ENCODE measurements at regions not wholly inside any gene's neighbourhood (a gene's known extent, or its start where the extent isn't known, plus 50 kb on each side); places are given as distances from the start of the nearest gene placed in this dataset.

- H4K8ac ChIP-seq (replicated peaks; ENCODE audit: insufficient read length, low read depth, low read length) = no peak overlapping the region
- H3K23ac ChIP-seq (ENCODE audit: insufficient read length, low read depth, low read length) = no peak overlapping the region
- no peak overlapping the region for H3K4me3 Mint-ChIP-seq
- H2BK20ac ChIP-seq (ENCODE audit: low read depth, low read length, poor library complexity, severe bottlenecking) = no peak overlapping the region
- no peak overlapping the region for H3K56ac ChIP-seq (ENCODE audit: insufficient read length, low read depth, low read length)
- no peak overlapping the region for H3K18ac ChIP-seq (ENCODE audit: insufficient read length, low read depth, low read length)
- H3K14ac ChIP-seq (ENCODE audit: insufficient read depth, low read length) = no peak overlapping the region
- no peak overlapping the region for H3K27ac Mint-ChIP-seq
- H4K5ac ChIP-seq (ENCODE audit: insufficient read length, low read depth, low read length) = no peak overlapping the region
- H3K9ac ChIP-seq (ENCODE audit: extremely low read depth, insufficient read length, low read length) = no peak overlapping the region
- peaks cover 0 to 4% (median 2%) of the 10 kb centered on the region in 3 experiments; a peak in 2 of 7 replicates for H3K36me3 Mint-ChIP-seq (ENCODE audit: insufficient read depth in 1 of 3, low read depth in 3 of 3)
- no peak overlapping the region for H2BK15ac ChIP-seq (ENCODE audit: low read depth, low read length)
- H3K27me3 ChIP-seq (ENCODE audit: insufficient read depth, low read length) = no peaks in the 10 kb centered on the region
- no peak overlapping the region for H2BK120ac ChIP-seq (ENCODE audit: low read depth, low read length, poor library complexity, severe bottlenecking)
- H3K27me3 Mint-ChIP-seq (ENCODE audit: low read depth) = peaks cover 9% of the 10 kb centered on the region
- H3K4me1 ChIP-seq (ENCODE audit: insufficient read depth, low read length) = peaks cover 18% of the 10 kb centered on the region; the same call in 1 of the 2 replicates
- no peak overlapping the region for H2BK5ac ChIP-seq (ENCODE audit: insufficient read length, low read length)
- H4K91ac ChIP-seq (ENCODE audit: insufficient read length, low read depth, low read length) = no peak overlapping the region
- H3K9me3 ChIP-seq (ENCODE audit: control insufficient read depth, low read depth, low read length) = no peaks in the 10 kb centered on the region
- no peak for DNase-seq
- no peak overlapping the region for H3K27ac ChIP-seq (ENCODE audit: insufficient read length, low read depth, low read length)
- no peak overlapping the region for H2BK12ac ChIP-seq (ENCODE audit: insufficient read length, low read depth, low read length)
- no peak overlapping the region for H3K4me2 ChIP-seq (ENCODE audit: insufficient read depth, insufficient read length, low read length)
- no peaks in the 10 kb centered on the region for H3K9me3 Mint-ChIP-seq
- no peaks in the 10 kb centered on the region for H4K20me1 ChIP-seq (ENCODE audit: control insufficient read depth, insufficient read depth, insufficient read length)
- no peak for TF ChIP-seq CTCF (conservative IDR thresholded peaks at IDR 0.05)
- H3K79me2 ChIP-seq (ENCODE audit: insufficient read depth, low read length) = peaks cover 3% of the 10 kb centered on the region; the same call in 1 of the 2 replicates
- H3K4me1 Mint-ChIP-seq = peaks cover 32 to 47% of the 10 kb centered on the region in 2 experiments
- H2AFZ ChIP-seq (ENCODE audit: low read length) = no peak overlapping the region
- no CpG with 5 or more reads among the region's 2 CpGs for WGBS (ENCODE audit: extremely low coverage, insufficient read length, low lambda C conversion rate)
- H3K4ac ChIP-seq (ENCODE audit: low read depth, low read length) = no peak overlapping the region
- peaks cover 3% of the 10 kb centered on the region for H3K23me2 ChIP-seq (ENCODE audit: insufficient read length, low read depth, low read length, poor library complexity, severe bottlenecking)
- no peak overlapping the region for H2AK5ac ChIP-seq (ENCODE audit: insufficient read length, low read length)
- no peak overlapping the region for H3T11ph ChIP-seq (ENCODE audit: low read length)
- H3K79me1 ChIP-seq (ENCODE audit: insufficient read depth, low read depth, low read length, poor library complexity, severe bottlenecking) = no peaks in the 10 kb centered on the region
These were observed 100.8 kb upstream of the BEND6 start for GRCh38 chr6:56854086-56854485.
